ENCODE measurements at regions not wholly inside any gene's neighbourhood (a gene's known extent, or its start where the extent isn't known, plus 50 kb on each side); places are given as distances from the start of the nearest gene placed in this dataset.

- DNase-seq (no peak), ATAC-seq (peak; percentile 53 to 73)
- no peak for TF ChIP-seq CTCF (IDR thresholded peaks at IDR 0.05)
- Histone ChIP-seq H3K4me3 (no peak overlapping the region), H3K9me3 (no peaks in the 10 kb centered on the region), H3K4me1 (no peaks in the 10 kb centered on the region), H3K36me3 (no peaks in the 10 kb centered on the region), H3K27ac (no peak overlapping the region), H3K27me3 (ENCODE audit: low read depth) (no peaks in the 10 kb centered on the region)
- intact Hi-C loops (cut with DNase I): no loop called here
Observed at GRCh38 chr20:60078351-60079250, 120.4 kb downstream of the CDH26 start.

GRCh38 chr20:60080401-60080800, 122.2 kb downstream of the CDH26 start:
- intact Hi-C loops (cut with DNase I): no loop called here

GRCh38 chr20:60085551-60086132, 127.4 kb downstream of the CDH26 start:
- Histone ChIP-seq H3K36me3 (no peaks in the 10 kb centered on the region), H3K27me3 (ENCODE audit: low read depth) (peaks cover 36% of the 10 kb centered on the region), H3K9me3 (no peaks in the 10 kb centered on the region), H3K4me3 (no peak overlapping the region), H3K4me1 (no peaks in the 10 kb centered on the region), H3K27ac (no peak overlapping the region)
- no peak for DNase-seq
- intact Hi-C loops (cut with DNase I): no loop called here
- TF ChIP-seq CTCF (IDR thresholded peaks at IDR 0.05): no peak
- ATAC-seq: no peak

More at GRCh38 chr20:60080401-60080800, 122.2 kb downstream of the CDH26 start:
- Histone ChIP-seq H3K9me3 (no peaks in the 10 kb centered on the region), H3K27me3 (ENCODE audit: low read depth) (peaks cover 3% of the 10 kb centered on the region), H3K36me3 (no peaks in the 10 kb centered on the region), H3K4me3 (no peak overlapping the region), H3K4me1 (no peaks in the 10 kb centered on the region), H3K27ac (no peak overlapping the region)
- ATAC-seq (no peak), DNase-seq (no peak)
- TF ChIP-seq CTCF (IDR thresholded peaks at IDR 0.05): no peak

- ATAC-seq (no peak), DNase-seq (no peak)
- no peak for TF ChIP-seq CTCF (IDR thresholded peaks at IDR 0.05)
- Histone ChIP-seq H3K27me3 (ENCODE audit: low read depth) (peaks cover 36% of the 10 kb centered on the region), H3K36me3 (no peaks in the 10 kb centered on the region), H3K4me3 (peak overlapping the region; percentile 37), H3K27ac (no peak overlapping the region), H3K4me1 (no peaks in the 10 kb centered on the region), H3K9me3 (no peaks in the 10 kb centered on the region)
- intact Hi-C loops (cut with DNase I): no loop called here
Observed at GRCh38 chr20:60086821-60087562, 128.8 kb downstream of the CDH26 start.

- H3K27me3 ChIP-seq (ENCODE audit: low read depth): peaks cover 36% of the 10 kb centered on the region
- intact Hi-C loops (cut with DNase I): no loop called here
- DNase-seq: no peak
- H3K9me3 ChIP-seq: no peaks in the 10 kb centered on the region
- TF ChIP-seq CTCF (IDR thresholded peaks at IDR 0.05): no peak
- H3K4me1 ChIP-seq: no peaks in the 10 kb centered on the region
- H3K27ac ChIP-seq: no peak overlapping the region
- no peaks in the 10 kb centered on the region for H3K36me3 ChIP-seq
- peak overlapping the region; percentile 37 for H3K4me3 ChIP-seq
- no peak for ATAC-seq
Observed at GRCh38 chr20:60087563-60088105, 129.4 kb downstream of the CDH26 start.
